ENCODE measurements at regions not wholly inside any gene's neighbourhood (a gene's known extent, or its start where the extent isn't known, plus 50 kb on each side); places are given as distances from the start of the nearest gene placed in this dataset.
A peak's percentile ranks its signal among the peaks of the same experiment; 100 is the strongest.

DNA sequence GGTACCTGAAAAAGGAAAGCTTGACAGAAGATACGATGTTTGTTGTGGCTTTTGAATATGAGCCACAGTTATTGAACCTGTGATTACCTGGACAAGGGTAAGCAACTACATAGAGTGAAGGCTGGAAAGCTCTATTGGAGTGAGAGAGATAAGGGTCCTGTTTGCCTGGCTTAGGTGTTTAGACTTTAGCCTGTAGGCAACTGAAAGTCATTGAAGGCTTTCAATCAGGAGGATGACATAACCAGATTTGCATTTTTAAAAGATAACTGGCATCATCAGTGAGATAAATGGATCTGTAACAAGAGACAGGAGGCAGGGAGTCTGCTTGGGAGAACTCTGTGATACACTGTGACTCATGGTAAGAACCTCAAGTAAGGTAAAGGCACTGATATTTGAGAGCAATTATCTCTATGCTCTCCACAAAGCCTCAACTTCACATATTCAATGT lies 128.9 kb upstream of the SOX5 start:
- Histone ChIP-seq H3K4me1 (ENCODE audit: control insufficient read depth, insufficient read depth, low read length, unreplicated experiment) (peaks cover 7% of the 10 kb centered on the region), H3K27ac (ENCODE audit: low read depth, low read length) (no peak overlapping the region), H3K27me3 (ENCODE audit: insufficient read depth, low read length) (no peaks in the 10 kb centered on the region), H3K79me2 (ENCODE audit: control insufficient read depth, insufficient read depth, low read length, unreplicated experiment) (no peaks in the 10 kb centered on the region), H3K36me3 (ENCODE audit: insufficient read depth, low read length) (no peaks in the 10 kb centered on the region), H2AFZ (ENCODE audit: low read length, unreplicated experiment) (no peak overlapping the region), H3K4me3 (ENCODE audit: low read depth, low read length) (no peak overlapping the region)

DNA sequence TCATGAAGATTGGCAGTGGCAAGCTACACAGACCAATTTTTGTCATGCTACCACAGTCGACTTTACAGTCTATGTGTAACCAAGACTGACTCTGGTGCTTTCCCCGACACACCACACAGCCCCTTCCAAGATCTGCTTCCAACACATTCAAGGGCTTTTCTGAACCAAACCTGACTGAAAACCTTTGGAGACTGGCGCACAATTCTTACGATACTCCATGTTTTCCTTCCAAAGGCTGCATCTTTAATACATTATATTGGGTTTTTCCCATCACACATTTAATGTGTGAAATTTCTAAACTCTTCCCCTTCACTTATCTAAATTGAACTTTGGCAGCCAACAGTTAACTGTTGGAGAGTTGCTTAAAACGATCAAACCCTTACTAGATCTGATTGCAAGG lies 127.7 kb upstream of the SOX5 start:
- no peaks in the 10 kb centered on the region for H3K36me3 ChIP-seq (ENCODE audit: insufficient read depth, low read length)
- no peaks in the 10 kb centered on the region for H3K79me2 ChIP-seq (ENCODE audit: control insufficient read depth, insufficient read depth, low read length, unreplicated experiment)
- no peak overlapping the region for H3K27ac ChIP-seq (ENCODE audit: low read depth, low read length)
- no peak overlapping the region for H3K4me3 ChIP-seq (ENCODE audit: low read depth, low read length)
- H2AFZ ChIP-seq (ENCODE audit: low read length, unreplicated experiment), result no peak overlapping the region
- H3K27me3 ChIP-seq (ENCODE audit: insufficient read depth, low read length), result no peaks in the 10 kb centered on the region
- peaks cover 7% of the 10 kb centered on the region for H3K4me1 ChIP-seq (ENCODE audit: control insufficient read depth, insufficient read depth, low read length, unreplicated experiment)

- H2AFZ ChIP-seq (ENCODE audit: low read length, unreplicated experiment), result no peak overlapping the region
- no peak overlapping the region for H3K27ac ChIP-seq (ENCODE audit: low read depth, low read length)
- peaks cover 7% of the 10 kb centered on the region for H3K4me1 ChIP-seq (ENCODE audit: control insufficient read depth, insufficient read depth, low read length, unreplicated experiment)
- no peaks in the 10 kb centered on the region for H3K36me3 ChIP-seq (ENCODE audit: insufficient read depth, low read length)
- H3K79me2 ChIP-seq (ENCODE audit: control insufficient read depth, insufficient read depth, low read length, unreplicated experiment), result no peaks in the 10 kb centered on the region
- H3K4me3 ChIP-seq (ENCODE audit: low read depth, low read length), result no peak overlapping the region
- no peaks in the 10 kb centered on the region for H3K27me3 ChIP-seq (ENCODE audit: insufficient read depth, low read length)
These were observed 126.2 kb upstream of the SOX5 start for GRCh38 chr12:24075650-24076049.

DNA sequence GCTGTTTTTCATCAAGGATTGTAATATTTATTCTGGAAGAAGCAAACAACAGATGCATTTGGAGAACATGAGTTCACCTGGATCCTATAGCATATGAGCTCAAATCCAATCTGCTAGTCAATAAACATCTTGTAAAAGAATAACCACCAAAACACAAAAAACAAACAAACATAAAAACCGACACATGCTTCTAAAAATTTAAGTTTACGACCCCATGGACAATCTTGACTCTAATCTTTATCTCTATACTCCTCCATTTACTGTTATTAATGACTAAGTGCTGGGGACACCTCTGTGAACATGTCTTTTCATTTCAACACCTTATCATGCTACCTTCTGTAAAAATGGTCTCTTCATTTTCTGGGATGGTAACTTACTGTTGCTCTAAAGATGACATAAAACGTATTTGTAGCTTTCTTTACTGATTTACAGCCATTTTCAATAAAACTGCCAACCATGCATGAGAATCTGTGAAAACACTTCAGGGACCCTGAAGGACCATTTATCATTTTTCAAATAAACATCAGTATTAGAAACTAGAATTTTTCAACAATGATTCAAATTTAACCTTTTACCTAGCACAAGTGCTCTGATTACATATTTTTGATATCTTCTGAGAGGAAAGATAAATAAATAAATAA lies 123.8 kb upstream of the SOX5 start:
- no peaks in the 10 kb centered on the region for H3K79me2 ChIP-seq (ENCODE audit: control insufficient read depth, insufficient read depth, low read length, unreplicated experiment)
- no peak overlapping the region for H2AFZ ChIP-seq (ENCODE audit: low read length, unreplicated experiment)
- H3K36me3 ChIP-seq (ENCODE audit: insufficient read depth, low read length), result no peaks in the 10 kb centered on the region
- no peak overlapping the region for H3K4me3 ChIP-seq (ENCODE audit: low read depth, low read length)
- H3K27me3 ChIP-seq (ENCODE audit: insufficient read depth, low read length), result no peaks in the 10 kb centered on the region
- peaks cover 1% of the 10 kb centered on the region for H3K4me1 ChIP-seq (ENCODE audit: control insufficient read depth, insufficient read depth, low read length, unreplicated experiment)
- H3K27ac ChIP-seq (ENCODE audit: low read depth, low read length), result no peak overlapping the region

- no peak overlapping the region for H2AFZ ChIP-seq (ENCODE audit: low read length, unreplicated experiment)
- H3K27ac ChIP-seq (ENCODE audit: low read depth, low read length), result no peak overlapping the region
- H3K36me3 ChIP-seq (ENCODE audit: insufficient read depth, low read length), result no peaks in the 10 kb centered on the region
- no peaks in the 10 kb centered on the region for H3K27me3 ChIP-seq (ENCODE audit: insufficient read depth, low read length)
- H3K4me1 ChIP-seq (ENCODE audit: control insufficient read depth, insufficient read depth, low read length, unreplicated experiment), result peaks cover 5% of the 10 kb centered on the region
- H3K4me3 ChIP-seq (ENCODE audit: low read depth, low read length), result no peak overlapping the region
- H3K79me2 ChIP-seq (ENCODE audit: control insufficient read depth, insufficient read depth, low read length, unreplicated experiment), result no peaks in the 10 kb centered on the region
These were observed 122.8 kb upstream of the SOX5 start for GRCh38 chr12:24072302-24072701.

- H2AFZ ChIP-seq (ENCODE audit: low read length, unreplicated experiment), result no peak overlapping the region
- H3K27me3 ChIP-seq (ENCODE audit: insufficient read depth, low read length), result no peaks in the 10 kb centered on the region
- H3K79me2 ChIP-seq (ENCODE audit: control insufficient read depth, insufficient read depth, low read length, unreplicated experiment), result no peaks in the 10 kb centered on the region
- no peak overlapping the region for H3K27ac ChIP-seq (ENCODE audit: low read depth, low read length)
- H3K36me3 ChIP-seq (ENCODE audit: insufficient read depth, low read length), result no peaks in the 10 kb centered on the region
- H3K4me1 ChIP-seq (ENCODE audit: control insufficient read depth, insufficient read depth, low read length, unreplicated experiment), result peaks cover 9% of the 10 kb centered on the region
- no peak overlapping the region for H3K4me3 ChIP-seq (ENCODE audit: low read depth, low read length)
These were observed 122.4 kb upstream of the SOX5 start for GRCh38 chr12:24071842-24072241.

- Histone ChIP-seq H3K36me3 (ENCODE audit: insufficient read depth, low read length) (no peaks in the 10 kb centered on the region), H3K4me1 (ENCODE audit: control insufficient read depth, insufficient read depth, low read length, unreplicated experiment) (peaks cover 20% of the 10 kb centered on the region), H2AFZ (ENCODE audit: low read length, unreplicated experiment) (no peak overlapping the region), H3K4me3 (ENCODE audit: low read depth, low read length) (no peak overlapping the region), H3K27me3 (ENCODE audit: insufficient read depth, low read length) (no peaks in the 10 kb centered on the region), H3K79me2 (ENCODE audit: control insufficient read depth, insufficient read depth, low read length, unreplicated experiment) (no peaks in the 10 kb centered on the region), H3K27ac (ENCODE audit: low read depth, low read length) (no peak overlapping the region)
These were observed 120.3 kb upstream of the SOX5 start for GRCh38 chr12:24069532-24070395.

DNA sequence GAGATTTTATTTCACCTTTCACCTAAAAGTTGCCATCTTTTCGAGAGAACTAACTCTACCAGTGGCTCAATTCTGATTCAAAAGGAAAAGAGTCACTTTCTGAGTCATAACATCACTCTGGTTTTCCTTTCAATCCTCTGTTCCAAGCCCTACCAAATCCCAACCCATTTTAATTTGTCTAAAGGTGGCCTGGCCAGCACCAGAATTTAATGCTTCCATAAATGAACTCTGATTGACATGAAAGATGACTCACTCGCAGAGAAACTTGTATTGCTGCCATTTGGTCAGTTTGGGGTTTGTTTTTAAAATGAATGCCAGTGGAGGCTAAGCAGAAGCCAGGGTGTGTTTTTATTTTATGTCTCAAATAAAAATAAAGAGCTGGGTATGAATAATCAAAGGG lies 117.4 kb upstream of the SOX5 start:
- Histone ChIP-seq H3K4me1 (ENCODE audit: control insufficient read depth, insufficient read depth, low read length, unreplicated experiment) (peaks cover 25% of the 10 kb centered on the region), H3K4me3 (ENCODE audit: low read depth, low read length) (peak overlapping the region; percentile 15; the same call in 1 of the 2 replicates), H3K27me3 (ENCODE audit: insufficient read depth, low read length) (no peaks in the 10 kb centered on the region), H3K36me3 (ENCODE audit: insufficient read depth, low read length) (no peaks in the 10 kb centered on the region), H3K27ac (ENCODE audit: low read depth, low read length) (peak overlapping the region; percentile 78), H2AFZ (ENCODE audit: low read length, unreplicated experiment) (peak overlapping the region; percentile 87), H3K79me2 (ENCODE audit: control insufficient read depth, insufficient read depth, low read length, unreplicated experiment) (no peaks in the 10 kb centered on the region)

GRCh38 chr12:24066097-24066496 lies 116.6 kb upstream of the SOX5 start:
- H3K4me3 ChIP-seq (ENCODE audit: low read depth, low read length), result no peak overlapping the region
- no peaks in the 10 kb centered on the region for H3K79me2 ChIP-seq (ENCODE audit: control insufficient read depth, insufficient read depth, low read length, unreplicated experiment)
- H3K27ac ChIP-seq (ENCODE audit: low read depth, low read length), result peak overlapping the region; percentile 78
- H3K27me3 ChIP-seq (ENCODE audit: insufficient read depth, low read length), result no peaks in the 10 kb centered on the region
- no peak overlapping the region for H2AFZ ChIP-seq (ENCODE audit: low read length, unreplicated experiment)
- peaks cover 25% of the 10 kb centered on the region for H3K4me1 ChIP-seq (ENCODE audit: control insufficient read depth, insufficient read depth, low read length, unreplicated experiment)
- no peaks in the 10 kb centered on the region for H3K36me3 ChIP-seq (ENCODE audit: insufficient read depth, low read length)

DNA sequence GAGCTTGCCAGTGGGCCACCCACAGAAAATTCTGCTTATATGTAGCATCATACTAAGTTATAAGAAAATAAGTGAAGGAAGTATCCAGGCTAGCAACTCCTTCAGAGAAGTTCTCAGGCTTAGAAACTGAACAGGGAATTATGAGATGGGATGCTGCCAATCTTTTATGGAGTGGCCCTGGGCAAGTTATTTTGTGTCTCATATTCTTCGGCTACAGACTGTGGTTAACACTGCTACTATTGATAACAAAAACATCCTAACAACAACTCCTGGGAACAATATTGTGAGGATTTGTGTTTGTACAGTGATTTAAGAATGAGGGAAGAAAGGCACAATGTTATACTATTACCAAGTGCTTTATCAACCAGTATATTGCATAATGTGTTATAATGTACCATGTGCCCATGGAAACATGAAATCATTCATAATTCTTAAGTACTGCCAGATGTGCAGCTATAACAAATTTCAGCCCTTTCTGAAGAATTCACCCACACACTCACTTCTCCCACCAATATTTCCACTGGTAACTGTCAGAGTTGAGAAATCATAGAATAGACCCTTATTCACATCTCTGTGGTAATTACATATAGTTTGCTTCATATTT lies 113.3 kb upstream of the SOX5 start:
- Histone ChIP-seq H3K27me3 (ENCODE audit: insufficient read depth, low read length) (no peaks in the 10 kb centered on the region), H3K4me3 (ENCODE audit: low read depth, low read length) (no peak overlapping the region), H3K36me3 (ENCODE audit: insufficient read depth, low read length) (no peaks in the 10 kb centered on the region), H3K79me2 (ENCODE audit: control insufficient read depth, insufficient read depth, low read length, unreplicated experiment) (no peaks in the 10 kb centered on the region), H3K4me1 (ENCODE audit: control insufficient read depth, insufficient read depth, low read length, unreplicated experiment) (peaks cover 25% of the 10 kb centered on the region), H3K27ac (ENCODE audit: low read depth, low read length) (peak overlapping the region; percentile 52), H2AFZ (ENCODE audit: low read length, unreplicated experiment) (no peak overlapping the region)
